Heart left ventricle (tissue), 13 donors: ENCODE measurements at regions not wholly inside any gene's neighbourhood (a gene's known extent, or its start where the extent isn't known, plus 50 kb on each side); places are given as distances from the start of the nearest gene placed in this dataset.
"Not testable (repeated sequence)": the region's sequence is repeated elsewhere in the genome, so short reads cannot be mapped to it uniquely, and the experiment has no call there.

Experiments used
- POLR2A ChIP-seq, 2 donors: fragments of 450-650 bp; IDR thresholded peaks; one replicate each; pipeline ENCODE4 v1.6.1; 2017; ENCODE audit warnings: antibody characterized with exemption in 2 of 2, mild to moderate bottlenecking in 2 of 2, moderate library complexity in 2 of 2
- TF ChIP-seq, protein P1 (sequence below), 12 donors: fragments of 200-600 bp; sonication (generic) in 4 of 12; IDR thresholded peaks; one replicate each; pipeline versions ENCODE4 v1.5.0 to v1.8.0; 2018 to 2022; ENCODE audit warnings: antibody characterized with exemption in 12 of 12, mild to moderate bottlenecking in 5 of 12
- donor health status: ischemic (EF 13 %, LVEDD 7.1; RV severe dilation, severe dysfunction).
- donor health status: DM: no; HTN: yes; CAD: no.
- donor health status: DM: no; HTN: no; CAD: no.
- donor health status: ischemic (EF 25% LVEDD 6.9; RV normal size, moderate dysfunction).
- donor health status: ischemic (EF 25% LVEDD 5.7; RV mildly dilated, moderate dysfunction).
- donor health status: ischemic (EF 35%, LVEDD 5.7; RV mildly dilated, moderate dysfunction).
- donor health status: nonischemic (EF 11% LVEDD 7.7; RV severe dilation, severe dysfunction).
- donor health status: DM: yes; HTN: yes; CAD: no.
- donor health status: PGD.
- donor health status: ischemic (EF 29% LVEDD 5.4; RV normal size, mild dysfunction).
- donor health status: nonischemic (EF 23%, LVEDD 6.1; RV moderate dilation, normal function).

DNA sequence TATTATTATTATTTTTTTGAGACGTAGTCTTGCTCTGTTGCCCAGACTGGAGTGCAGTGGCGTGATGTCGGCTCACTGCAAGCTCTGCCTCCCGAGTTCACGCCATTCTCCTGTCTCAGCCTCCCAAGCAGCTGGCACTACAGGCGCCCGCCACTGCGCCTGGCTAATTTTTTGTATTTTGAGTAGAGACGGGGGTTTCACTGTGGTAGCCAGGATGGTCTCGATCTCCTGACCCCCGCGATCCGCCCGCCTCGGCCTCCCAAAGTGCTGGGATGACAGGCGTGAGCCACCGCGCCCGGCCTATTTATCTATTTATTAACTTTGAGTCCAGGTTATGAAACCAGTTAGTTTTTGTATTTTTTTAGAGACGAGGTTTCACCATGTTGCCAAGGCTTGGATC lies 3901.0 kb upstream of the OR11H1 start:
- TF ChIP-seq, protein P1, sequence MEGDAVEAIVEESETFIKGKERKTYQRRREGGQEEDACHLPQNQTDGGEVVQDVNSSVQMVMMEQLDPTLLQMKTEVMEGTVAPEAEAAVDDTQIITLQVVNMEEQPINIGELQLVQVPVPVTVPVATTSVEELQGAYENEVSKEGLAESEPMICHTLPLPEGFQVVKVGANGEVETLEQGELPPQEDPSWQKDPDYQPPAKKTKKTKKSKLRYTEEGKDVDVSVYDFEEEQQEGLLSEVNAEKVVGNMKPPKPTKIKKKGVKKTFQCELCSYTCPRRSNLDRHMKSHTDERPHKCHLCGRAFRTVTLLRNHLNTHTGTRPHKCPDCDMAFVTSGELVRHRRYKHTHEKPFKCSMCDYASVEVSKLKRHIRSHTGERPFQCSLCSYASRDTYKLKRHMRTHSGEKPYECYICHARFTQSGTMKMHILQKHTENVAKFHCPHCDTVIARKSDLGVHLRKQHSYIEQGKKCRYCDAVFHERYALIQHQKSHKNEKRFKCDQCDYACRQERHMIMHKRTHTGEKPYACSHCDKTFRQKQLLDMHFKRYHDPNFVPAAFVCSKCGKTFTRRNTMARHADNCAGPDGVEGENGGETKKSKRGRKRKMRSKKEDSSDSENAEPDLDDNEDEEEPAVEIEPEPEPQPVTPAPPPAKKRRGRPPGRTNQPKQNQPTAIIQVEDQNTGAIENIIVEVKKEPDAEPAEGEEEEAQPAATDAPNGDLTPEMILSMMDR (IDR thresholded peaks at IDR 0.05): not testable (repeated sequence)
- TF ChIP-seq POLR2A (IDR thresholded peaks at IDR 0.05): not testable (repeated sequence)
